GM12878 (cell line): ENCODE measurements at regions not wholly inside any gene's neighbourhood (a gene's known extent, or its start where the extent isn't known, plus 50 kb on each side); places are given as distances from the start of the nearest gene placed in this dataset.

Experiments
- ATAC-seq: fragments of 200-7000 bp; cut with Tn5 transposase; 3 replicates; pipeline ENCODE4 v1.9.1; 2020; ENCODE audit warnings: mild to moderate bottlenecking, moderate library complexity
- BruUV-seq: library from RNA; stranded (reverse); fragments of 400-500 nt; replicated peaks from 2 replicates; lab custom pipeline; 2021; lab: Mats Ljungman, UMichigan
- CTCF ChIA-PET: fragments of 300-600 bp; sonication (Branson Sonifier 250); formaldehyde crosslinking; extraction: SDS; loops from one replicate; lab custom pipeline; 2021; ENCODE audit warnings: inconsistent platforms; lab: Yijun Ruan, JAX
- POLR2A ChIA-PET: fragments of 350-600 bp; formaldehyde crosslinking; extraction: SDS; loops from one replicate; lab custom pipeline; 2021; ENCODE audit warnings: inconsistent platforms; lab: Charles Lee
- RAD21 ChIA-PET: fragments of 300-600 bp; sonication (Branson Sonifier 250); formaldehyde crosslinking; loops from one replicate; lab custom pipeline; 2023; ENCODE audit warnings: antibody characterized with exemption; ENCODE audit not compliant: unreplicated experiment; lab: Charles Lee
- SMC1A ChIA-PET: fragments of 300-600 bp; sonication (Branson Sonifier 250); formaldehyde crosslinking; loops from one replicate; lab custom pipeline; 2023; ENCODE audit not compliant: unreplicated experiment, uncharacterized antibody; lab: Charles Lee
- DNase-seq: peaks from one replicate; pipeline ENCODE4 v3.0.0-alpha.2; 2011; ENCODE audit warnings: low read depth, low spot score
- FAIRE-seq: peaks from 3 replicates; lab custom pipeline; 2011; peaks lifted over from hg19 to GRCh38; lab: Jason Lieb, UNC
- H2AFZ ChIP-seq: 2 replicates; pipeline ENCODE4 v1.6.0; 2011; ENCODE audit warnings: low read depth, low read length, control low read depth; ENCODE audit not compliant: control insufficient read depth
- H3K27ac ChIP-seq: 2 replicates; pipeline ENCODE4 v1.5.1; 2011; ENCODE audit warnings: control low read depth; ENCODE audit not compliant: control insufficient read depth, insufficient read depth
- H3K27me3 ChIP-seq, 2 experiments: replicated peaks in 1 of 2; 2 replicates each; pipeline versions ENCODE4 v1.6.0 to v1.6.1; 2011; ENCODE audit warnings: low read length in 1 of 2; ENCODE audit not compliant: control insufficient read depth in 2 of 2, insufficient read depth in 2 of 2
- H3K36me3 ChIP-seq, 2 experiments: 2 replicates each; pipeline ENCODE4 v1.5.1; 2011; ENCODE audit warnings: low read length in 1 of 2; ENCODE audit not compliant: control insufficient read depth in 2 of 2, insufficient read depth in 2 of 2
- H3K4me1 ChIP-seq: 2 replicates; pipeline ENCODE4 v1.6.1; 2011; ENCODE audit warnings: mild to moderate bottlenecking, low read length, moderate library complexity, mixed read lengths; ENCODE audit not compliant: control insufficient read depth, insufficient read depth
- H3K4me2 ChIP-seq: 2 replicates; pipeline ENCODE4 v1.6.0; 2011; ENCODE audit warnings: control low read depth; ENCODE audit not compliant: control insufficient read depth, insufficient read depth
- H3K4me3 ChIP-seq: fragments of 200-600 bp; sonication (generic); 2 replicates; pipeline ENCODE4 v1.5.1; 2016
- H3K79me2 ChIP-seq: 2 replicates; pipeline ENCODE4 v1.6.0; 2011; ENCODE audit warnings: low read length; ENCODE audit not compliant: control insufficient read depth, insufficient read depth
- H3K9ac ChIP-seq: 2 replicates; pipeline ENCODE4 v1.8.0; 2011; ENCODE audit warnings: low read length, control low read depth, mixed read lengths; ENCODE audit not compliant: control insufficient read depth, insufficient read depth
- H3K9me3 ChIP-seq: replicated peaks from 3 replicates; pipeline ENCODE4 v1.5.1; 2011; ENCODE audit warnings: mild to moderate bottlenecking, low read length; ENCODE audit not compliant: control insufficient read depth, insufficient read depth
- H4K20me1 ChIP-seq: 2 replicates; pipeline ENCODE4 v1.6.0; 2011; ENCODE audit not compliant: control insufficient read depth, insufficient read depth
- BACH1 ChIP-seq: fragments of 450-650 bp; IDR thresholded peaks from 2 replicates; pipeline ENCODE4 v1.6.1; 2017; ENCODE audit warnings: mild to moderate bottlenecking, borderline replicate concordance
- CHD2 ChIP-seq: IDR thresholded peaks from 2 replicates; pipeline ENCODE4 v1.6.1; 2011; ENCODE audit warnings: low read depth, low read length, improper control_type of control experiment, borderline replicate concordance
- CREM ChIP-seq: IDR thresholded peaks from 2 replicates; pipeline ENCODE4 v1.6.1; 2014; ENCODE audit warnings: antibody characterized with exemption, low read depth
- ESRRA ChIP-seq: IDR thresholded peaks from 2 replicates; pipeline ENCODE4 v1.6.1; 2012; ENCODE audit warnings: mild to moderate bottlenecking, low read length, improper control_type of control experiment
- GATAD2B ChIP-seq: fragments of 450-650 bp; conservative IDR thresholded peaks from 2 replicates; pipeline ENCODE4 v1.6.1; 2017; ENCODE audit warnings: low read depth, mild to moderate bottlenecking, moderate library complexity
- KAT2A ChIP-seq: conservative IDR thresholded peaks from 2 replicates; pipeline ENCODE4 v1.6.1; 2011; ENCODE audit warnings: low read depth, low read length; ENCODE audit not compliant: control insufficient read depth
- SPI1 ChIP-seq: IDR thresholded peaks from 2 replicates; pipeline ENCODE4 v1.6.1; 2011; ENCODE audit warnings: low read depth, mild to moderate bottlenecking, low read length, moderate library complexity, borderline replicate concordance; ENCODE audit not compliant: insufficient read depth
- TBL1XR1 ChIP-seq: IDR thresholded peaks from 2 replicates; pipeline ENCODE4 v1.6.1; 2012; ENCODE audit warnings: low read depth, low read length, improper control_type of control experiment
- WGBS: methylation state at CpG from one replicate; pipeline ENCODE4 v1.1.6; 2016; ENCODE audit warnings: low lambda C conversion rate; ENCODE audit not compliant: insufficient replicate concordance, insufficient coverage; ENCODE audit errors: missing lambda C conversion rate; 5-methylcytosine and 5-hydroxymethylcytosine counted together
- in situ Hi-C: fragments of 300-500 bp; cut with MboI; formaldehyde crosslinking; loops from 9 replicates; pipeline ENCODE4 v1.14.3; 2018; ENCODE audit warnings: mixed read lengths
- intact Hi-C: fragments of 100-400 bp; cut with micrococcal nuclease; formaldehyde crosslinking; loops from one replicate; pipeline ENCODE4 v1.14.2; 2022; ENCODE audit not compliant: unreplicated experiment
- TF ChIP-seq, protein P1 (sequence below): IDR thresholded peaks from 2 replicates; pipeline ENCODE4 v1.6.1; 2011; ENCODE audit warnings: mild to moderate bottlenecking, low read depth, low read length, moderate library complexity; ENCODE audit not compliant: insufficient replicate concordance
- TF ChIP-seq, protein P2 (sequence below): fragments of 450-650 bp; IDR thresholded peaks from 2 replicates; pipeline ENCODE4 v1.6.1; 2014; ENCODE audit warnings: mild to moderate bottlenecking
- TF ChIP-seq, protein P3 (sequence below): IDR thresholded peaks from 2 replicates; pipeline ENCODE4 v1.6.1; 2011; ENCODE audit warnings: borderline replicate concordance, low read depth, mild to moderate bottlenecking, moderate library complexity, mixed read lengths, low read length; ENCODE audit not compliant: insufficient read depth; ENCODE audit errors: extremely low read length

DNA sequence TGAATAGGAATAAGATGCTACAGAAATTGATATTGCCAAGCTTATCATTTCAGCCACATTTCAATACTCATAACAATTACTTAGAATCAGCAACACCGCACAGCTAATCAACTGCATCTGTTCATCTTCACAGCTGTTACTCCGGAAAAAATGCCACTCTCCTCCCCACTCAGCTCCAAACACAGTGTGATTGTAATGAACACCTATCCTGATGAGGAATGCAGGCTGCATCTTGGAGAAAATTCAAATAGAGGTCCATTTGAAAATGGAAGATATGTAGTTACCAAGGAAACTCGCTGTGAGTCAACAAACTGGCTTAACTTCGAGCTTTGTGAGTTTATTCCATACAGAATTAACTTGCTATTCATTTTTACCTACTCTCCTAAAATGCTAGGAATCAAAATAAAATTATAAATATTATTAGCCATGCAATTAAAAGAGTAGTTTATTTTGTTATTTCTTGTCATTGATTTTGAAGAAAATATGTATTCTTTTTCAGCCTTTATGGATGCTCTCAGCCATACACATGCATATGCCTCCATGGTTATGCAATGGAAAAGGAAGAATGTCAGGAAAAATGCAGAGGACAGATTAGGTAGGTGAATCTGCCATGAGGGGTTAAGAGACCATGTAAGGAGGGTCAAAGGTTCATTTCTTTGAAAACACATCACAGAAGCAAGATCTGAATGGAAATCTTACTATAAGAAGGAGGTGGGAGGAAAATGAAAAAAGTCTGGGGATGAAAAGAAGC is 267.2 kb downstream of the POM121L12 start (continued):
- TF ChIP-seq, protein P1, sequence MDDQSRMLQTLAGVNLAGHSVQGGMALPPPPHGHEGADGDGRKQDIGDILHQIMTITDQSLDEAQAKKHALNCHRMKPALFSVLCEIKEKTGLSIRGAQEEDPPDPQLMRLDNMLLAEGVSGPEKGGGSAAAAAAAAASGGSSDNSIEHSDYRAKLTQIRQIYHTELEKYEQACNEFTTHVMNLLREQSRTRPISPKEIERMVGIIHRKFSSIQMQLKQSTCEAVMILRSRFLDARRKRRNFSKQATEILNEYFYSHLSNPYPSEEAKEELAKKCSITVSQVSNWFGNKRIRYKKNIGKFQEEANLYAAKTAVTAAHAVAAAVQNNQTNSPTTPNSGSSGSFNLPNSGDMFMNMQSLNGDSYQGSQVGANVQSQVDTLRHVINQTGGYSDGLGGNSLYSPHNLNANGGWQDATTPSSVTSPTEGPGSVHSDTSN, result no peak
- TF ChIP-seq ESRRA (no peak), CREM (no peak), SPI1 (no peak), TBL1XR1 (no peak)
- TF ChIP-seq, protein P2, sequence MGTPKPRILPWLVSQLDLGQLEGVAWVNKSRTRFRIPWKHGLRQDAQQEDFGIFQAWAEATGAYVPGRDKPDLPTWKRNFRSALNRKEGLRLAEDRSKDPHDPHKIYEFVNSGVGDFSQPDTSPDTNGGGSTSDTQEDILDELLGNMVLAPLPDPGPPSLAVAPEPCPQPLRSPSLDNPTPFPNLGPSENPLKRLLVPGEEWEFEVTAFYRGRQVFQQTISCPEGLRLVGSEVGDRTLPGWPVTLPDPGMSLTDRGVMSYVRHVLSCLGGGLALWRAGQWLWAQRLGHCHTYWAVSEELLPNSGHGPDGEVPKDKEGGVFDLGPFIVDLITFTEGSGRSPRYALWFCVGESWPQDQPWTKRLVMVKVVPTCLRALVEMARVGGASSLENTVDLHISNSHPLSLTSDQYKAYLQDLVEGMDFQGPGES, result no peak

DNA sequence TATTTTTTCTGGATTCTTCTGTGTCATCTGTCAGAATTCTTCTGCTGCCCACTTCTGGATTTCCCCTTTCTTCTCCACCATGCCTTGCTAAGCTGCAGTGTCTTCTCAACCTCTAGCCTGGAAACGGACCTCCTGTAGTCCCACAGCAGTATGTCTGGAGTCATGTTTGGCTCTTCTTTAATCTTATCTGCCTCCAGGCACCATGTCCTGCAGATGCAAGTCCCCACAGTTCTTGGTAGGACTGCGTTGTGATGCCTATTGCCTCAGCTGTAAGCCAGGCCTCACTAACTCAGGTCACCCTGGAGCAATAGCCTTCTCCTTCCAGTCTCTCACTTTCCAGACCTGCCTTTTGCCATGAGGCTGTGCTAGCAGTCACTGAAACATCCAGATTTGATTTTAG is 268.3 kb downstream of the POM121L12 start:
- FAIRE-seq, result no peak
- WGBS, result 0% methylated on average over 2 of the region's 2 CpGs
- in situ Hi-C loops, result no loop called here

More for the DNA sequence above, 268.3 kb downstream of the POM121L12 start:
- ChIA-PET CTCF (no interaction called here), SMC1A (no interaction called here), POLR2A (no interaction called here), RAD21 (no interaction called here)
- no peaks in the 10 kb centered on the region for H3K36me3 ChIP-seq
- DNase-seq (no peak), ATAC-seq (no peak)
- no peak overlapping the region for H3K27ac ChIP-seq
- no peaks in the 10 kb centered on the region for H3K79me2 ChIP-seq
- intact Hi-C loops, result no loop called here
- no peak overlapping the region for H3K9ac ChIP-seq
- H3K4me2 ChIP-seq, result no peak overlapping the region
- no TSS peak for BruUV-seq
- no peaks in the 10 kb centered on the region for H3K4me1 ChIP-seq
- H3K9me3 ChIP-seq, result no peaks in the 10 kb centered on the region
- TF ChIP-seq KAT2A (no peak), BACH1 (no peak), CHD2 (no peak), GATAD2B (no peak)
- TF ChIP-seq, protein P3, sequence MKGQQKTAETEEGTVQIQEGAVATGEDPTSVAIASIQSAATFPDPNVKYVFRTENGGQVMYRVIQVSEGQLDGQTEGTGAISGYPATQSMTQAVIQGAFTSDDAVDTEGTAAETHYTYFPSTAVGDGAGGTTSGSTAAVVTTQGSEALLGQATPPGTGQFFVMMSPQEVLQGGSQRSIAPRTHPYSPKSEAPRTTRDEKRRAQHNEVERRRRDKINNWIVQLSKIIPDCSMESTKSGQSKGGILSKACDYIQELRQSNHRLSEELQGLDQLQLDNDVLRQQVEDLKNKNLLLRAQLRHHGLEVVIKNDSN, result no peak
- no peak overlapping the region for H3K4me3 ChIP-seq
- H2AFZ ChIP-seq, result no peak overlapping the region
- no peaks in the 10 kb centered on the region for H3K27me3 ChIP-seq
- H4K20me1 ChIP-seq, result no peaks in the 10 kb centered on the region
